GM12891 (cell line): ENCODE measurements at regions not wholly inside any gene's neighbourhood (a gene's known extent, or its start where the extent isn't known, plus 50 kb on each side); places are given as distances from the start of the nearest gene placed in this dataset.

ENCODE experiments used
- POLR2A ChIP-seq: IDR thresholded peaks from 2 replicates; pipeline ENCODE4 v1.6.1; 2011; ENCODE audit warnings: low read depth, low read length, control low read depth
- POLR2AphosphoS5 ChIP-seq: IDR thresholded peaks from 2 replicates; pipeline ENCODE4 v1.6.1; 2011; ENCODE audit warnings: low read depth, low read length, control low read depth
- POU2F2 ChIP-seq: IDR thresholded peaks from 2 replicates; pipeline ENCODE4 v1.6.1; 2011; ENCODE audit warnings: low read depth, mild to moderate bottlenecking, control low read depth, low read length, moderate library complexity

GRCh38 chr11:130633466-130633865 is 185.0 kb downstream of the ADAMTS15 start:
- no peak for TF ChIP-seq POLR2AphosphoS5
- TF ChIP-seq POU2F2, result no peak
- no peak for TF ChIP-seq POLR2A
